ENCODE measurements at regions not wholly inside any gene's neighbourhood (a gene's known extent, or its start where the extent isn't known, plus 50 kb on each side); places are given as distances from the start of the nearest gene placed in this dataset.

DNA sequence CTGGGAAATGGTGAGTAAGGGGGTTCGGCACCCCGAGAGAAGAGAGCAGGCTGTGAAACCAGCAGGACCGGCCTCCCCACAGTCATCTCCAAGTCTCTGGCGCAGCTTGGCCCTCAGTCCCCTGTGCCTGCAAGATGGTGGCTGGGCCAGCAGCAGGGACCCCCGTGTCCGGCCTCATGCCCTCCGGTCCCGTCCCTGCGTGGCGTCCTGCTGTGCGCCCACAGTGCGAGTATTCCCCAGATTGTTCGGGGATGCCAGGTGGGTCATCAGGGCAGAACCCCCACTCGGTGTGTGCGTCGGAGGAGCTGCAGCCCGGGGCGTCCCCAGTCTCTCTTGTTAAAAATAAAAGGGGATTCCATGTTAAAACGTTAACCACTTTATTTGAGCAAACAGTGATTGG is 216.9 kb upstream of the ALG10B start:
- TF ChIP-seq, protein P1, sequence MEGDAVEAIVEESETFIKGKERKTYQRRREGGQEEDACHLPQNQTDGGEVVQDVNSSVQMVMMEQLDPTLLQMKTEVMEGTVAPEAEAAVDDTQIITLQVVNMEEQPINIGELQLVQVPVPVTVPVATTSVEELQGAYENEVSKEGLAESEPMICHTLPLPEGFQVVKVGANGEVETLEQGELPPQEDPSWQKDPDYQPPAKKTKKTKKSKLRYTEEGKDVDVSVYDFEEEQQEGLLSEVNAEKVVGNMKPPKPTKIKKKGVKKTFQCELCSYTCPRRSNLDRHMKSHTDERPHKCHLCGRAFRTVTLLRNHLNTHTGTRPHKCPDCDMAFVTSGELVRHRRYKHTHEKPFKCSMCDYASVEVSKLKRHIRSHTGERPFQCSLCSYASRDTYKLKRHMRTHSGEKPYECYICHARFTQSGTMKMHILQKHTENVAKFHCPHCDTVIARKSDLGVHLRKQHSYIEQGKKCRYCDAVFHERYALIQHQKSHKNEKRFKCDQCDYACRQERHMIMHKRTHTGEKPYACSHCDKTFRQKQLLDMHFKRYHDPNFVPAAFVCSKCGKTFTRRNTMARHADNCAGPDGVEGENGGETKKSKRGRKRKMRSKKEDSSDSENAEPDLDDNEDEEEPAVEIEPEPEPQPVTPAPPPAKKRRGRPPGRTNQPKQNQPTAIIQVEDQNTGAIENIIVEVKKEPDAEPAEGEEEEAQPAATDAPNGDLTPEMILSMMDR (IDR thresholded peaks at IDR 0.05; ENCODE audit: control extremely low read depth in 1 of 3, insufficient read depth in 1 of 3, low read depth in 1 of 3, low read length in 3 of 3): no peak
- no peak for TF ChIP-seq TCF12 (IDR thresholded peaks at IDR 0.05; ENCODE audit: low read depth, low read length)
